ENCODE measurements at regions not wholly inside any gene's neighbourhood (a gene's known extent, or its start where the extent isn't known, plus 50 kb on each side); places are given as distances from the start of the nearest gene placed in this dataset.
"Not testable (repeated sequence)": the region's sequence is repeated elsewhere in the genome, so short reads cannot be mapped to it uniquely, and the experiment has no call there.

GRCh38 chr2:242159921-242160320, 290.4 kb downstream of the RTP5 start:
- DNase-seq: not testable (repeated sequence)

- not testable (repeated sequence) for DNase-seq
Observed at GRCh38 chr2:242165115-242165514, 295.6 kb downstream of the RTP5 start.

- not testable (repeated sequence) for DNase-seq
Observed at GRCh38 chr2:242171290-242171689, 301.8 kb downstream of the RTP5 start.
